ENCODE measurements at regions not wholly inside any gene's neighbourhood (a gene's known extent, or its start where the extent isn't known, plus 50 kb on each side); places are given as distances from the start of the nearest gene placed in this dataset.

DNA sequence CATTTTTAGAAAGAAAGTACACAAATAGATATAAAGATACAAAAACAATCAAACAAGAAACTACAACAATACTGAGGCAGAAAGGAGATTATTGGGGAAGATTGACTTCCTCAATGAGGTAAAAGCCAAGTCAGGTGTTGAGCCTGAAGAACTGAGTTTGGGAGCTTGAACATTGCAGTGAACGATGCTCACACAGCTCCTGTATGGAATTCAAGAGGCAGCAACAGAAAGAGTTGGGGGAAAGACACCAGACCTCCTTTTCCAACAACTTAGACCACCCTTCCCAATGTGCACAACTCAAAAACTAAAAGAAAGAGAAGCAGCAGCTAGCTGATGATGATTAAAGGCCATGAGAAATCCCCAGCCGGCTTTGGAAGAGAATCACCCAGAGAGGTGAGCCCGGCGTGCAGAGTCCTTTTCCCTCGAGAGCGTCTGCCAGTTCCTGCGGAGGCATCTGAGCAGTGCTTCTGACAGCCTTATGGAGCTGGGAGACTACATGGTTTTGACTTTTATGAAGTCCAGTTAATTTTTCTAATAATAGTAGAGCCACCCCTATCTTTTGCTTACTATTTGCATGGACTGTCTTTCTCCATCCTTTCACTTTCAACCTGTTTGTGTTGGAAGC, 106.9 kb upstream of the RFX8 start:
- TF ChIP-seq, protein P1, sequence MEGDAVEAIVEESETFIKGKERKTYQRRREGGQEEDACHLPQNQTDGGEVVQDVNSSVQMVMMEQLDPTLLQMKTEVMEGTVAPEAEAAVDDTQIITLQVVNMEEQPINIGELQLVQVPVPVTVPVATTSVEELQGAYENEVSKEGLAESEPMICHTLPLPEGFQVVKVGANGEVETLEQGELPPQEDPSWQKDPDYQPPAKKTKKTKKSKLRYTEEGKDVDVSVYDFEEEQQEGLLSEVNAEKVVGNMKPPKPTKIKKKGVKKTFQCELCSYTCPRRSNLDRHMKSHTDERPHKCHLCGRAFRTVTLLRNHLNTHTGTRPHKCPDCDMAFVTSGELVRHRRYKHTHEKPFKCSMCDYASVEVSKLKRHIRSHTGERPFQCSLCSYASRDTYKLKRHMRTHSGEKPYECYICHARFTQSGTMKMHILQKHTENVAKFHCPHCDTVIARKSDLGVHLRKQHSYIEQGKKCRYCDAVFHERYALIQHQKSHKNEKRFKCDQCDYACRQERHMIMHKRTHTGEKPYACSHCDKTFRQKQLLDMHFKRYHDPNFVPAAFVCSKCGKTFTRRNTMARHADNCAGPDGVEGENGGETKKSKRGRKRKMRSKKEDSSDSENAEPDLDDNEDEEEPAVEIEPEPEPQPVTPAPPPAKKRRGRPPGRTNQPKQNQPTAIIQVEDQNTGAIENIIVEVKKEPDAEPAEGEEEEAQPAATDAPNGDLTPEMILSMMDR (conservative IDR thresholded peaks at IDR 0.05; ENCODE audit: low read depth, low read length), result no peak
- TF ChIP-seq EZH2 (IDR thresholded peaks at IDR 0.05; ENCODE audit: borderline replicate concordance, low read depth, low read length, poor library complexity, severe bottlenecking), result no peak
